WTC11 (cell line): ENCODE measurements at regions not wholly inside any gene's neighbourhood (a gene's known extent, or its start where the extent isn't known, plus 50 kb on each side); places are given as distances from the start of the nearest gene placed in this dataset.

ENCODE experiments used
- ATAC-seq: fragments of 200-7000 bp; cut with Tn5 transposase; 2 replicates; pipeline ENCODE4 v1.10.0; 2021; ENCODE audit warnings: mild to moderate bottlenecking, moderate library complexity
- CTCF ChIA-PET: fragments of 300-600 bp; sonication (Branson Sonifier 250); formaldehyde crosslinking; loops from one replicate; lab custom pipeline; 2021; ENCODE audit warnings: antibody characterized with exemption; lab: Charles Lee
- POLR2A ChIA-PET: fragments of 350-600 bp; sonication (Branson Sonifier 250); formaldehyde crosslinking; loops from one replicate; lab custom pipeline; 2021; ENCODE audit warnings: antibody characterized with exemption; lab: Charles Lee
- DNase-seq: peaks from one replicate; pipeline ENCODE4 v3.0.0; 2021; ENCODE audit warnings: low spot score
- H3K27ac Mint-ChIP-seq: 2 replicates; pipeline ENCODE4 v1.8.0; 2021; ENCODE audit warnings: mixed read lengths
- H3K27me3 Mint-ChIP-seq: 2 replicates; pipeline ENCODE4 v1.8.0; 2021; ENCODE audit warnings: low read depth, mild to moderate bottlenecking, moderate library complexity, mixed read lengths
- H3K36me3 Mint-ChIP-seq: 2 replicates; pipeline ENCODE4 v1.8.0; 2021; ENCODE audit warnings: mixed read lengths
- H3K4me1 Mint-ChIP-seq: 2 replicates; pipeline ENCODE4 v1.8.0; 2022; ENCODE audit warnings: mixed read lengths
- H3K4me3 Mint-ChIP-seq: 2 replicates; pipeline ENCODE4 v1.8.0; 2021; ENCODE audit warnings: mild to moderate bottlenecking, moderate library complexity, mixed read lengths
- H3K9me3 Mint-ChIP-seq: 2 replicates; pipeline ENCODE4 v1.8.0; 2021; ENCODE audit warnings: mixed read lengths
- CREB1 ChIP-seq: sonication (generic); formaldehyde crosslinking; IDR thresholded peaks from 2 replicates; pipeline ENCODE4 v1.8.0; 2023; ENCODE audit warnings: mild to moderate bottlenecking, missing genetic modification reagents
- CREM ChIP-seq: sonication (generic); formaldehyde crosslinking; IDR thresholded peaks from 2 replicates; pipeline ENCODE4 v1.8.1; 2022; ENCODE audit warnings: mild to moderate bottlenecking, missing genetic modification reagents, moderate library complexity
- ELF4 ChIP-seq: sonication (generic); formaldehyde crosslinking; IDR thresholded peaks from 2 replicates; pipeline ENCODE4 v1.8.1; 2022; ENCODE audit warnings: low read depth, mild to moderate bottlenecking, moderate library complexity, missing genetic modification reagents
- EMX1 ChIP-seq: fragments of 250-450 bp; sonication (Bioruptor Pico); IDR thresholded peaks from 2 replicates; pipeline ENCODE4 v1.8.0; 2021; ENCODE audit warnings: mild to moderate bottlenecking
- FOXP1 ChIP-seq: sonication (generic); formaldehyde crosslinking; IDR thresholded peaks from 2 replicates; pipeline ENCODE4 v1.8.0; 2022; ENCODE audit warnings: missing genetic modification reagents, mild to moderate bottlenecking, moderate library complexity, borderline replicate concordance
- MXD4 ChIP-seq: fragments of 250-450 bp; sonication (Bioruptor Pico); IDR thresholded peaks from 2 replicates; pipeline ENCODE4 v1.8.0; 2021; ENCODE audit warnings: mild to moderate bottlenecking, moderate library complexity, borderline replicate concordance
- NR1H2 ChIP-seq: sonication (generic); formaldehyde crosslinking; IDR thresholded peaks from 2 replicates; pipeline ENCODE4 v1.9.0; 2021; ENCODE audit warnings: mild to moderate bottlenecking, moderate library complexity, missing genetic modification reagents
- NR2C2 ChIP-seq: sonication (generic); formaldehyde crosslinking; IDR thresholded peaks from 2 replicates; pipeline ENCODE4 v1.8.0; 2022; ENCODE audit warnings: mild to moderate bottlenecking, missing genetic modification reagents
- RELA ChIP-seq: sonication (generic); formaldehyde crosslinking; IDR thresholded peaks from 2 replicates; pipeline ENCODE4 v1.8.1; 2022; ENCODE audit warnings: missing genetic modification reagents, mild to moderate bottlenecking, borderline replicate concordance
- SP1 ChIP-seq: sonication (generic); formaldehyde crosslinking; conservative IDR thresholded peaks from 2 replicates; pipeline ENCODE4 v1.8.1; 2022; ENCODE audit warnings: missing genetic modification reagents
- TCF7 ChIP-seq: sonication (generic); formaldehyde crosslinking; IDR thresholded peaks from 2 replicates; pipeline ENCODE4 v1.8.0; 2022; ENCODE audit warnings: mild to moderate bottlenecking, low read depth, missing genetic modification reagents, moderate library complexity
- ZBTB21 ChIP-seq: sonication (generic); formaldehyde crosslinking; IDR thresholded peaks from 2 replicates; pipeline ENCODE4 v1.8.1; 2023; ENCODE audit warnings: mild to moderate bottlenecking, missing genetic modification reagents, borderline replicate concordance
- ZNF416 ChIP-seq: fragments of 250-450 bp; sonication (Bioruptor Pico); IDR thresholded peaks from 2 replicates; pipeline ENCODE4 v1.9.0; 2021; ENCODE audit warnings: mild to moderate bottlenecking, inconsistent platforms
- TF ChIP-seq, protein P1 (sequence below): sonication (generic); formaldehyde crosslinking; IDR thresholded peaks from 2 replicates; pipeline ENCODE4 v1.8.1; 2022; ENCODE audit warnings: missing genetic modification reagents, borderline replicate concordance
- TF ChIP-seq, protein P2 (sequence below): sonication (generic); formaldehyde crosslinking; IDR thresholded peaks from 2 replicates; pipeline ENCODE4 v1.8.0; 2022; ENCODE audit warnings: mild to moderate bottlenecking, missing genetic modification reagents
- TF ChIP-seq, protein P3 (sequence below): sonication (generic); formaldehyde crosslinking; IDR thresholded peaks from 2 replicates; pipeline ENCODE4 v1.8.1; 2023; ENCODE audit warnings: mild to moderate bottlenecking, moderate library complexity, missing genetic modification reagents
- TF ChIP-seq, protein P4 (sequence below): fragments of 250-450 bp; sonication (Bioruptor Pico); IDR thresholded peaks from 2 replicates; pipeline ENCODE4 v1.9.0; 2021; ENCODE audit warnings: mild to moderate bottlenecking
- TF ChIP-seq, protein P5 (sequence below): sonication (generic); formaldehyde crosslinking; conservative IDR thresholded peaks from 2 replicates; pipeline ENCODE4 v1.8.1; 2022; ENCODE audit warnings: mild to moderate bottlenecking, missing genetic modification reagents
- TF ChIP-seq, protein P6 (sequence below): sonication (generic); formaldehyde crosslinking; IDR thresholded peaks from 2 replicates; pipeline ENCODE4 v1.8.1; 2022; ENCODE audit warnings: low read depth, missing genetic modification reagents, borderline replicate concordance
- TF ChIP-seq, protein P7 (sequence below): sonication (generic); formaldehyde crosslinking; IDR thresholded peaks from 2 replicates; pipeline ENCODE4 v1.8.1; 2022; ENCODE audit warnings: mild to moderate bottlenecking, missing genetic modification reagents, moderate library complexity, borderline replicate concordance

DNA sequence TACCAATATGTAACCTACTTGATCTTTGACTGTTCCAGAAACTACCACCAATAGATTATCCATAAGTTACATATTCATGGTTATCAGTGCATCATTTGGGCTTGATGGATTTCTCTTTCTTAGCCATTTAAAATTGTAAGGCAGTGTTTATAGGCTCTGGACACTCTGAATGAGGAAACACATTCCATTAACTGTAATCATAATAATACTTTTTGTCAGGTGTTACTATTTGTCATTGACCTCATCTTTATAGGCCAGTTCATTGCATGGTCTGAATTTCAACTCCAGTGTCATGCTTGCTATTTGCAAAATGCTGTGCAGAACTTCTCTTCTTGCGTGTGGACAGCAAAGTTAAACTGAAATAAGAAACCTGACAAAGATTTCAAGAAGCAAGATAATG is 1340.2 kb upstream of the ZEB2 start (continued):
- TF ChIP-seq, protein P1, sequence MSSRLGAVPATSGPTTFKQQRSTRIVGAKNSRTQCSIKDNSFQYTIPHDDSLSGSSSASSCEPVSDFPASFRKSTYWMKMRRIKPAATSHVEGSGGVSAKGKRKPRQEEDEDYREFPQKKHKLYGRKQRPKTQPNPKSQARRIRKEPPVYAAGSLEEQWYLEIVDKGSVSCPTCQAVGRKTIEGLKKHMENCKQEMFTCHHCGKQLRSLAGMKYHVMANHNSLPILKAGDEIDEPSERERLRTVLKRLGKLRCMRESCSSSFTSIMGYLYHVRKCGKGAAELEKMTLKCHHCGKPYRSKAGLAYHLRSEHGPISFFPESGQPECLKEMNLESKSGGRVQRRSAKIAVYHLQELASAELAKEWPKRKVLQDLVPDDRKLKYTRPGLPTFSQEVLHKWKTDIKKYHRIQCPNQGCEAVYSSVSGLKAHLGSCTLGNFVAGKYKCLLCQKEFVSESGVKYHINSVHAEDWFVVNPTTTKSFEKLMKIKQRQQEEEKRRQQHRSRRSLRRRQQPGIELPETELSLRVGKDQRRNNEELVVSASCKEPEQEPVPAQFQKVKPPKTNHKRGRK (CRISPR knock-in tag), result no peak

DNA sequence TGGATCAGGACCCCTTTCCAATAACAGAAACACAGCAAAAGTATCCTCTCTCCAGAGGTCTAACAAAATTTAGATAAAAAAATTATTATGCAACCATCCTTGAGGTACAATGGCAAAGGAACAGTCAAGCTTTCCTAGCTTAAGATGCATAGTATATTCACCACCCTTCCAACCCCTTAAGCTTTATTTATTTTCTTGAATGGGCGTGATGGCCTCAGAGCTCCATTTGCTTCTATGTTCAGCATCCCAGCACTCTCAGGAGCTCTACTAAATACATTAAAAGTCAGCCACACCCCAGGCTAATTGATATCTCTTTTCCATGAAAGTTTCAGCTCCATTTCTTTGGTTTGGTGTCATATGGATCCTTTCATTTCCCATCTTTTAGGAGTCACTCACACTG is 1335.2 kb upstream of the ZEB2 start:
- H3K36me3 Mint-ChIP-seq, result no peaks in the 10 kb centered on the region
- no peak for TF ChIP-seq MXD4 (CRISPR knock-in tag)
- TF ChIP-seq, protein P2, sequence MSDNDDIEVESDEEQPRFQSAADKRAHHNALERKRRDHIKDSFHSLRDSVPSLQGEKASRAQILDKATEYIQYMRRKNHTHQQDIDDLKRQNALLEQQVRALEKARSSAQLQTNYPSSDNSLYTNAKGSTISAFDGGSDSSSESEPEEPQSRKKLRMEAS (CRISPR knock-in tag), result no peak
- TF ChIP-seq, all 79 proteins: peak for 0
- ATAC-seq (no peak), DNase-seq (no peak)
- Mint-ChIP-seq H3K4me1 (0 out of 2 replicates have a peak, but pooled peaks cover 3% of the 10 kb centered on the region), H3K9me3 (no peaks in the 10 kb centered on the region), H3K27me3 (peaks cover 2% of the 10 kb centered on the region), H3K4me3 (no peak overlapping the region), H3K27ac (no peak overlapping the region)
- ChIA-PET POLR2A (interaction anchor here (0.6 kb wide), 2 partner anchors 706 to 1622 kb away, joined by 3 to 4 read pairs; no protein-coding TSS in a partner anchor), CTCF (no interaction called here)

DNA sequence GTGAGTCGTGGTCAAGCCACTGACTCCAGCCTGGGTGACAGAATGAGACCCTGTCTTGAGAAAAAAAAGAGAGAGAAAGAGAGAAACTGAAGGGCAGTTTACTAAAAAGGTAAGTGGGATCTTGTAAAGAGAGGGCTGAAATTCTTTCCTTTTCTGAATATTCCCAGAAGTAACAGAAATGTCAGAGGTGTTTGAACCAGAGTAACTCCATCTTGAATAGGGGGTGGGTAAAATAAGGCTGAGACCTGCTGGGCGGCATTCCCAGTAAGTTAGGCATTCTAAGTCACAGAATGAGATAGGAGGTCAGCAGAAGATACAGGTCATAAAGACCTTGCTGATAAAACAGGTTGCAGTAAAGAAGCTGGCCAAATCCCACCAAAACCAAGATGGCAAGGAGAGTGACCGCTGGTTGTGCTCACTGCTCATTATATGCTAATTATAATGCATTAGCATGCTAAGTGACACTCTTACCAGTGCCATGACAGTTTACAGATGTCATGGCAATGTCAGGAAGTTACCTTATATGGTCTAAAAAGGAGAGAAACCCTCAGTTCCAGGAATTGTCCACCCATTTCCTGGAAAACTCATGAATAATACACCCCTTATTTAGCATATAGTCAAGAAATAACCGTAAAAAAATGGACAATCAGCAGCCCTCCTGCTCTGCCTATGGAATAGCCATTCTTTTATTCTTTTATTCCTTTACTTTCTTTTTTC is 1334.3 kb upstream of the ZEB2 start:
- TF ChIP-seq RELA (CRISPR knock-in tag) (no peak), FOXP1 (CRISPR knock-in tag) (no peak), CREM (CRISPR knock-in tag) (no peak), NR1H2 (no peak), CREB1 (CRISPR knock-in tag) (no peak)
- TF ChIP-seq, protein P3, sequence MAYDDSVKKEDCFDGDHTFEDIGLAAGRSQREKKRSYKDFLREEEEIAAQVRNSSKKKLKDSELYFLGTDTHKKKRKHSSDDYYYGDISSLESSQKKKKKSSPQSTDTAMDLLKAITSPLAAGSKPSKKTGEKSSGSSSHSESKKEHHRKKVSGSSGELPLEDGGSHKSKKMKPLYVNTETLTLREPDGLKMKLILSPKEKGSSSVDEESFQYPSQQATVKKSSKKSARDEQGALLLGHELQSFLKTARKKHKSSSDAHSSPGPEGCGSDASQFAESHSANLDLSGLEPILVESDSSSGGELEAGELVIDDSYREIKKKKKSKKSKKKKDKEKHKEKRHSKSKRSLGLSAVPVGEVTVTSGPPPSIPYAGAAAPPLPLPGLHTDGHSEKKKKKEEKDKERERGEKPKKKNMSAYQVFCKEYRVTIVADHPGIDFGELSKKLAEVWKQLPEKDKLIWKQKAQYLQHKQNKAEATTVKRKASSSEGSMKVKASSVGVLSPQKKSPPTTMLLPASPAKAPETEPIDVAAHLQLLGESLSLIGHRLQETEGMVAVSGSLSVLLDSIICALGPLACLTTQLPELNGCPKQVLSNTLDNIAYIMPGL (CRISPR knock-in tag), result no peak
- Mint-ChIP-seq H3K4me1 (0 out of 2 replicates have a peak, but pooled peaks cover 3% of the 10 kb centered on the region), H3K27me3 (no peaks in the 10 kb centered on the region), H3K9me3 (no peaks in the 10 kb centered on the region), H3K36me3 (no peaks in the 10 kb centered on the region), H3K27ac (no peak overlapping the region), H3K4me3 (no peak overlapping the region)
- DNase-seq (no peak), ATAC-seq (no peak)
- POLR2A ChIA-PET, result no interaction called here
- CTCF ChIA-PET, result no interaction called here

DNA sequence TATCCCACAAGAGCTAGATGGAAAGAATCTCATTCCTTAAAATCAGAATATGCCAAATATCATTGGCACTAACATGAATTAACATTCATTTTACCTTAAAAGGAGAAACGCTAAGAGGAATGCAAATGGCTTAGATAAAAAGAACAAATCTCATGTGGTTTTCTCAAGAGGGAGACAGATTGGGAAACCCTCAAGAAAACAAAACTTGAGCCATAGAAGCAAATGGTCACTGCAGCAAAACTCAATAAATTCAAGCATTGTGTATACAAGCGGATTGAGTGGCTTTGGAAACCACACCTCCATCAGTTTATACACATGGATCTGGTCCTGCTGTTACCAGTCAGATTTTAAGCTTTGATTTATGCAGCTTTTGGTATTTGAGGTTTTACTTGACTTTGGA is 1331.8 kb upstream of the ZEB2 start:
- 0 out of 2 replicates have a peak, but pooled peaks cover 3% of the 10 kb centered on the region for H3K4me1 Mint-ChIP-seq
- ChIA-PET CTCF (no interaction called here), POLR2A (no interaction called here)
- no peaks in the 10 kb centered on the region for H3K27me3 Mint-ChIP-seq
- no peaks in the 10 kb centered on the region for H3K9me3 Mint-ChIP-seq
- no peaks in the 10 kb centered on the region for H3K36me3 Mint-ChIP-seq
- TF ChIP-seq, protein P4, sequence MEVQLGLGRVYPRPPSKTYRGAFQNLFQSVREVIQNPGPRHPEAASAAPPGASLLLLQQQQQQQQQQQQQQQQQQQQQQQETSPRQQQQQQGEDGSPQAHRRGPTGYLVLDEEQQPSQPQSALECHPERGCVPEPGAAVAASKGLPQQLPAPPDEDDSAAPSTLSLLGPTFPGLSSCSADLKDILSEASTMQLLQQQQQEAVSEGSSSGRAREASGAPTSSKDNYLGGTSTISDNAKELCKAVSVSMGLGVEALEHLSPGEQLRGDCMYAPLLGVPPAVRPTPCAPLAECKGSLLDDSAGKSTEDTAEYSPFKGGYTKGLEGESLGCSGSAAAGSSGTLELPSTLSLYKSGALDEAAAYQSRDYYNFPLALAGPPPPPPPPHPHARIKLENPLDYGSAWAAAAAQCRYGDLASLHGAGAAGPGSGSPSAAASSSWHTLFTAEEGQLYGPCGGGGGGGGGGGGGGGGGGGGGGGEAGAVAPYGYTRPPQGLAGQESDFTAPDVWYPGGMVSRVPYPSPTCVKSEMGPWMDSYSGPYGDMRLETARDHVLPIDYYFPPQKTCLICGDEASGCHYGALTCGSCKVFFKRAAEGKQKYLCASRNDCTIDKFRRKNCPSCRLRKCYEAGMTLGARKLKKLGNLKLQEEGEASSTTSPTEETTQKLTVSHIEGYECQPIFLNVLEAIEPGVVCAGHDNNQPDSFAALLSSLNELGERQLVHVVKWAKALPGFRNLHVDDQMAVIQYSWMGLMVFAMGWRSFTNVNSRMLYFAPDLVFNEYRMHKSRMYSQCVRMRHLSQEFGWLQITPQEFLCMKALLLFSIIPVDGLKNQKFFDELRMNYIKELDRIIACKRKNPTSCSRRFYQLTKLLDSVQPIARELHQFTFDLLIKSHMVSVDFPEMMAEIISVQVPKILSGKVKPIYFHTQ (CRISPR knock-in tag), result no peak
- TF ChIP-seq ZNF416 (no peak), NR2C2 (CRISPR knock-in tag) (no peak), EMX1 (CRISPR knock-in tag) (no peak), SP1 (no peak), TCF7 (CRISPR knock-in tag) (no peak), ZBTB21 (CRISPR knock-in tag) (no peak), ELF4 (CRISPR knock-in tag) (no peak)
- TF ChIP-seq, protein P5, sequence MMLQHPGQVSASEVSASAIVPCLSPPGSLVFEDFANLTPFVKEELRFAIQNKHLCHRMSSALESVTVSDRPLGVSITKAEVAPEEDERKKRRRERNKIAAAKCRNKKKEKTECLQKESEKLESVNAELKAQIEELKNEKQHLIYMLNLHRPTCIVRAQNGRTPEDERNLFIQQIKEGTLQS (CRISPR knock-in tag), result no peak
- TF ChIP-seq, protein P6, sequence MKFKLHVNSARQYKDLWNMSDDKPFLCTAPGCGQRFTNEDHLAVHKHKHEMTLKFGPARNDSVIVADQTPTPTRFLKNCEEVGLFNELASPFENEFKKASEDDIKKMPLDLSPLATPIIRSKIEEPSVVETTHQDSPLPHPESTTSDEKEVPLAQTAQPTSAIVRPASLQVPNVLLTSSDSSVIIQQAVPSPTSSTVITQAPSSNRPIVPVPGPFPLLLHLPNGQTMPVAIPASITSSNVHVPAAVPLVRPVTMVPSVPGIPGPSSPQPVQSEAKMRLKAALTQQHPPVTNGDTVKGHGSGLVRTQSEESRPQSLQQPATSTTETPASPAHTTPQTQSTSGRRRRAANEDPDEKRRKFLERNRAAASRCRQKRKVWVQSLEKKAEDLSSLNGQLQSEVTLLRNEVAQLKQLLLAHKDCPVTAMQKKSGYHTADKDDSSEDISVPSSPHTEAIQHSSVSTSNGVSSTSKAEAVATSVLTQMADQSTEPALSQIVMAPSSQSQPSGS, result no peak
- TF ChIP-seq, protein P7, sequence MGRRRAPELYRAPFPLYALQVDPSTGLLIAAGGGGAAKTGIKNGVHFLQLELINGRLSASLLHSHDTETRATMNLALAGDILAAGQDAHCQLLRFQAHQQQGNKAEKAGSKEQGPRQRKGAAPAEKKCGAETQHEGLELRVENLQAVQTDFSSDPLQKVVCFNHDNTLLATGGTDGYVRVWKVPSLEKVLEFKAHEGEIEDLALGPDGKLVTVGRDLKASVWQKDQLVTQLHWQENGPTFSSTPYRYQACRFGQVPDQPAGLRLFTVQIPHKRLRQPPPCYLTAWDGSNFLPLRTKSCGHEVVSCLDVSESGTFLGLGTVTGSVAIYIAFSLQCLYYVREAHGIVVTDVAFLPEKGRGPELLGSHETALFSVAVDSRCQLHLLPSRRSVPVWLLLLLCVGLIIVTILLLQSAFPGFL (CRISPR knock-in tag), result no peak
- no peak for ATAC-seq
- H3K4me3 Mint-ChIP-seq, result no peak overlapping the region
- DNase-seq, result no peak
- H3K27ac Mint-ChIP-seq, result no peak overlapping the region
